ENCODE measurements at regions not wholly inside any gene's neighbourhood (a gene's known extent, or its start where the extent isn't known, plus 50 kb on each side); places are given as distances from the start of the nearest gene placed in this dataset.

DNA sequence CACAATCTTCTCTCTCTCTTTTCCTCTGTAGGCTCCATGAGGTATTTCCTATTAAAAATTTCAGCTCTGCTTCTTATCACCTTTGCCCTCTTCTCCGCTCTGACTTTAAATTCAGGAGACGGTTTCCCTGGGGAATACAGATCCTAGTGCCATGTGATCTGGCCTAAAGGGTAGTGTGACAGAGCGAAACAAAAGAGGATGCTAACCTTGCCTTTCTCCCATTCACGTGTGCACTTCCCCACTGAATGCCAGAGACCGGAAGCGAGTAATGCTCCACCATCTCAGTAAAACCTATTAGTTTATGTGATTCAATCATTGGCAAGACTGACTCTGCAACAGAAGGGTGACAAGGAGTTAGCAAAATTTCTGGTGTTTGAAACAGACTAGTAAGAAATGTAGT, 358.3 kb downstream of the ZNF521 start:
- no peak for TF ChIP-seq TCF12 (IDR thresholded peaks at IDR 0.05; ENCODE audit: low read depth, low read length)
- no peak for TF ChIP-seq POLR2AphosphoS5 (IDR thresholded peaks at IDR 0.05; ENCODE audit: low read depth, low read length)
- no peak for TF ChIP-seq EGR1 (IDR thresholded peaks at IDR 0.05; ENCODE audit: borderline replicate concordance, low read depth, low read length)
- no peak for TF ChIP-seq TEAD4 (IDR thresholded peaks at IDR 0.05; ENCODE audit: low read depth, low read length)
- TF ChIP-seq, protein P1, sequence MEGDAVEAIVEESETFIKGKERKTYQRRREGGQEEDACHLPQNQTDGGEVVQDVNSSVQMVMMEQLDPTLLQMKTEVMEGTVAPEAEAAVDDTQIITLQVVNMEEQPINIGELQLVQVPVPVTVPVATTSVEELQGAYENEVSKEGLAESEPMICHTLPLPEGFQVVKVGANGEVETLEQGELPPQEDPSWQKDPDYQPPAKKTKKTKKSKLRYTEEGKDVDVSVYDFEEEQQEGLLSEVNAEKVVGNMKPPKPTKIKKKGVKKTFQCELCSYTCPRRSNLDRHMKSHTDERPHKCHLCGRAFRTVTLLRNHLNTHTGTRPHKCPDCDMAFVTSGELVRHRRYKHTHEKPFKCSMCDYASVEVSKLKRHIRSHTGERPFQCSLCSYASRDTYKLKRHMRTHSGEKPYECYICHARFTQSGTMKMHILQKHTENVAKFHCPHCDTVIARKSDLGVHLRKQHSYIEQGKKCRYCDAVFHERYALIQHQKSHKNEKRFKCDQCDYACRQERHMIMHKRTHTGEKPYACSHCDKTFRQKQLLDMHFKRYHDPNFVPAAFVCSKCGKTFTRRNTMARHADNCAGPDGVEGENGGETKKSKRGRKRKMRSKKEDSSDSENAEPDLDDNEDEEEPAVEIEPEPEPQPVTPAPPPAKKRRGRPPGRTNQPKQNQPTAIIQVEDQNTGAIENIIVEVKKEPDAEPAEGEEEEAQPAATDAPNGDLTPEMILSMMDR (IDR thresholded peaks at IDR 0.05; ENCODE audit: control extremely low read depth in 1 of 3, insufficient read depth in 1 of 3, low read depth in 1 of 3, low read length in 3 of 3): no peak
